Activated naive CD8-positive, alpha-beta T cell treated with anti-CD3 and anti-CD28 coated beads, Interleukin-2, amount 50 U/mL, for 24 hours (primary cell): ENCODE measurements at regions not wholly inside any gene's neighbourhood (a gene's known extent, or its start where the extent isn't known, plus 50 kb on each side); places are given as distances from the start of the nearest gene placed in this dataset.
"Not testable (repeated sequence)": the region's sequence is repeated elsewhere in the genome, so short reads cannot be mapped to it uniquely, and the experiment has no call there.

Experiments used
- ATAC-seq: fragments of 150-1000 bp; cut with Tn5 transposase; one replicate; pipeline ENCODE4 v1.10.0; 2021
- DNase-seq: peaks from one replicate; pipeline ENCODE4 v3.0.0; 2021
- H3K27ac Mint-ChIP-seq: one replicate; pipeline ENCODE4 v1.8.0; 2021; ENCODE audit warnings: mild to moderate bottlenecking, mixed read lengths
- H3K27me3 Mint-ChIP-seq: one replicate; pipeline ENCODE4 v1.8.0; 2021; ENCODE audit warnings: mixed read lengths
- H3K36me3 Mint-ChIP-seq: one replicate; pipeline ENCODE4 v1.8.0; 2021; ENCODE audit warnings: low read depth, mixed read lengths
- H3K4me1 Mint-ChIP-seq: one replicate; pipeline ENCODE4 v1.8.0; 2021; ENCODE audit warnings: mixed read lengths
- H3K4me3 Mint-ChIP-seq: one replicate; pipeline ENCODE4 v1.8.0; 2021; ENCODE audit warnings: mild to moderate bottlenecking, moderate library complexity, mixed read lengths
- H3K9me3 Mint-ChIP-seq: one replicate; pipeline ENCODE4 v1.8.0; 2021; ENCODE audit warnings: mixed read lengths

- ATAC-seq (no peak), DNase-seq (no peak)
- H3K36me3 Mint-ChIP-seq, result no peaks in the 10 kb centered on the region
- H3K4me3 Mint-ChIP-seq, result no peak overlapping the region
- peaks cover 16% of the 10 kb centered on the region for H3K9me3 Mint-ChIP-seq
- H3K4me1 Mint-ChIP-seq, result no peaks in the 10 kb centered on the region
- H3K27ac Mint-ChIP-seq, result no peak overlapping the region
- H3K27me3 Mint-ChIP-seq, result no peaks in the 10 kb centered on the region
These were observed 1454.4 kb downstream of the HACE1 start for GRCh38 chr6:103405321-103405720.

- no peaks in the 10 kb centered on the region for H3K36me3 Mint-ChIP-seq
- no peak for DNase-seq
- ATAC-seq, result no peak
- H3K27me3 Mint-ChIP-seq, result no peaks in the 10 kb centered on the region
- H3K4me1 Mint-ChIP-seq, result no peaks in the 10 kb centered on the region
- peaks cover 16% of the 10 kb centered on the region for H3K9me3 Mint-ChIP-seq
- H3K4me3 Mint-ChIP-seq, result no peak overlapping the region
- no peak overlapping the region for H3K27ac Mint-ChIP-seq
These were observed 1454.9 kb downstream of the HACE1 start for GRCh38 chr6:103404799-103405198.

GRCh38 chr6:103396768-103397167 lies 1463.0 kb downstream of the HACE1 start:
- no peak overlapping the region for H3K4me3 Mint-ChIP-seq
- H3K27me3 Mint-ChIP-seq, result no peaks in the 10 kb centered on the region
- peaks cover 3% of the 10 kb centered on the region for H3K36me3 Mint-ChIP-seq
- DNase-seq, result no peak
- ATAC-seq, result no peak
- H3K27ac Mint-ChIP-seq, result no peak overlapping the region
- H3K4me1 Mint-ChIP-seq, result no peaks in the 10 kb centered on the region
- peaks cover 14% of the 10 kb centered on the region for H3K9me3 Mint-ChIP-seq

GRCh38 chr6:103379272-103379671 lies 1480.4 kb downstream of the HACE1 start:
- no peaks in the 10 kb centered on the region for H3K27me3 Mint-ChIP-seq
- ATAC-seq (no peak), DNase-seq (no peak)
- no peaks in the 10 kb centered on the region for H3K4me1 Mint-ChIP-seq
- H3K4me3 Mint-ChIP-seq, result no peak overlapping the region
- no peak overlapping the region for H3K27ac Mint-ChIP-seq
- H3K9me3 Mint-ChIP-seq, result peaks cover 2% of the 10 kb centered on the region
- H3K36me3 Mint-ChIP-seq, result no peaks in the 10 kb centered on the region

GRCh38 chr6:103367212-103367611 lies 1492.5 kb downstream of the HACE1 start:
- no peak overlapping the region for H3K27ac Mint-ChIP-seq
- no peaks in the 10 kb centered on the region for H3K36me3 Mint-ChIP-seq
- no peaks in the 10 kb centered on the region for H3K9me3 Mint-ChIP-seq
- ATAC-seq (no peak), DNase-seq (no peak)
- no peaks in the 10 kb centered on the region for H3K4me1 Mint-ChIP-seq
- no peaks in the 10 kb centered on the region for H3K27me3 Mint-ChIP-seq
- no peak overlapping the region for H3K4me3 Mint-ChIP-seq

DNA sequence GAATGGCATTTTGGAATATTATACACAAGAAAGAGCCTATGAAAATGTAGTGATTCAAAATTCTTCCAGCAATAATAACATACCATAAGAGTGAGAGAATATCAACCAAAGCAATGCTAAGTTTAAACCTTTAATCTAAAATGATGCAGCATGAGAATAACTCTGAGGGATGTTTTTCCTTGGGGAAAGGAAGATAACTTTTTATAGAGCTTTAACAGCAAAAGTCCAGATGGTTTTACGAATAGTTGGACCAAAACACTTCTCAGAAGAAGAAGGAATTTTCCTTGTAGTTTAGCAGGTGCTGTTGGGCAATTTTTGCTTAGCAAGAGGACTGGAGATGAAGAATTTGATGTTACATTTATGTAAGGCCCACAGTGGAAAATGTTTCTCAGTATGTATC lies 1503.2 kb downstream of the HACE1 start:
- Mint-ChIP-seq H3K4me1 (no peaks in the 10 kb centered on the region), H3K4me3 (no peak overlapping the region), H3K36me3 (no peaks in the 10 kb centered on the region), H3K27ac (no peak overlapping the region), H3K27me3 (no peaks in the 10 kb centered on the region), H3K9me3 (peaks cover 4% of the 10 kb centered on the region)
- ATAC-seq (no peak), DNase-seq (no peak)

DNA sequence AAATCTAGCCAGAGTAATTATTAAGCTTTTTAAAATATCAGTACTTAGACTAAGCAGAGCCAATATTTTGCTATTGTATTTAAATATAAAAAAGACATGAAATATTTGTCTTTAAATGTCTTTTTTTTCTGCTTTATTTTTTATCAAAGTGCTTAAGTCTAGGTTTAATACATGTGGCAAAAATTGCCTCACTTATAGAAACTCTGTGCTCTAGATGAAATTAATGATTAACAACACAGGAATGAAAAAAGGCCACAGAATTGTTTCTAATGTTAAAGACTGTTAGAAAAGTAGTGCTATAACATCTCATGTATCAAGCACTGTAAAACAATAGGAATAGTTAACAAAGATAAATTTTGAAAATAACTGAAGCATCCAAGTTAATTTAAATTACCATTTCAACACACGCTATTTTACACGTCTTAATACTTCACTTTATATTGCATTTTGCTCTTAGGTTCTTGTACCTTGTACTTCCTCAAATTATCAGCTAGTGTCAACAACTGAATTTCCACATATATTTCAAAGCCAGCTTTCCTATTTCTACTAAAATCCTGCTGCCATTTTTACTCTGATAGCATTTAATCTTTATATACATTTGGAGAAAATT lies 1515.1 kb downstream of the HACE1 start:
- no peak for ATAC-seq
- DNase-seq, result no peak
- H3K9me3 Mint-ChIP-seq, result no peaks in the 10 kb centered on the region
- no peaks in the 10 kb centered on the region for H3K27me3 Mint-ChIP-seq
- H3K4me1 Mint-ChIP-seq, result no peaks in the 10 kb centered on the region
- no peaks in the 10 kb centered on the region for H3K36me3 Mint-ChIP-seq
- no peak overlapping the region for H3K27ac Mint-ChIP-seq
- H3K4me3 Mint-ChIP-seq, result no peak overlapping the region

GRCh38 chr6:103335412-103335811 lies 1524.3 kb downstream of the HACE1 start:
- H3K4me1 Mint-ChIP-seq, result no peaks in the 10 kb centered on the region
- no peak overlapping the region for H3K4me3 Mint-ChIP-seq
- no peak for ATAC-seq
- no peak for DNase-seq
- no peaks in the 10 kb centered on the region for H3K36me3 Mint-ChIP-seq
- H3K9me3 Mint-ChIP-seq, result peaks cover 8% of the 10 kb centered on the region
- no peak overlapping the region for H3K27ac Mint-ChIP-seq
- no peaks in the 10 kb centered on the region for H3K27me3 Mint-ChIP-seq

- no peaks in the 10 kb centered on the region for H3K4me1 Mint-ChIP-seq
- no peak overlapping the region for H3K4me3 Mint-ChIP-seq
- DNase-seq (no peak), ATAC-seq (no peak)
- no peaks in the 10 kb centered on the region for H3K9me3 Mint-ChIP-seq
- no peak overlapping the region for H3K27ac Mint-ChIP-seq
- H3K36me3 Mint-ChIP-seq, result no peaks in the 10 kb centered on the region
- no peaks in the 10 kb centered on the region for H3K27me3 Mint-ChIP-seq
These were observed 1532.7 kb downstream of the HACE1 start for GRCh38 chr6:103326760-103327757.

- Mint-ChIP-seq H3K36me3 (no peaks in the 10 kb centered on the region), H3K27me3 (no peaks in the 10 kb centered on the region), H3K4me1 (no peaks in the 10 kb centered on the region), H3K4me3 (no peak overlapping the region), H3K9me3 (peaks cover 11% of the 10 kb centered on the region), H3K27ac (no peak overlapping the region)
- ATAC-seq (no peak), DNase-seq (no peak)
These were observed 1546.3 kb downstream of the HACE1 start for GRCh38 chr6:103313432-103313831.

- not testable (repeated sequence) for H3K4me3 Mint-ChIP-seq, H3K36me3 Mint-ChIP-seq
These were observed 1565.3 kb downstream of the HACE1 start for GRCh38 chr6:103294376-103294775.

DNA sequence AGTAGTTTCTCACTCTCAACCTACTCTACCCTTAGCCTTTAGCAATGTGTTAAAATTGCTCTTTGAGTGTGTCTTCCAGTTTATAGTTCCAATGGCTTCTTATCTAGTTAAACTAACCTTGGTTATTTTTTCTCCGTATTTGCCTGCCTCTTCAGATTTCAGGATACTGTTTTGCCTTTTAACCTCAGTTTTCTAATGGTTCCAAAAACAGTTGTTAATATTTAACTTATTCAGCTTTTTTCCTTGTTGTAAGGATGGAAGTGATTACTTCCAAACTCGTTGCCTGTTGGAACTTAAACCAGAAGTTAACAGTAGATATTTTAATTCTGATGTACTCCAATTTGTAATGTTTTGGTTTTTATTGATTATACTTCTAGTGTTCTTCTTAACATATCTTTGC lies 1574.9 kb downstream of the HACE1 start:
- H3K36me3 Mint-ChIP-seq, result no peaks in the 10 kb centered on the region

More at GRCh38 chr6:103294376-103294775, 1565.3 kb downstream of the HACE1 start:
- H3K9me3 Mint-ChIP-seq, ATAC-seq, H3K27me3 Mint-ChIP-seq, DNase-seq, H3K27ac Mint-ChIP-seq, H3K4me1 Mint-ChIP-seq: not testable (repeated sequence)

DNA sequence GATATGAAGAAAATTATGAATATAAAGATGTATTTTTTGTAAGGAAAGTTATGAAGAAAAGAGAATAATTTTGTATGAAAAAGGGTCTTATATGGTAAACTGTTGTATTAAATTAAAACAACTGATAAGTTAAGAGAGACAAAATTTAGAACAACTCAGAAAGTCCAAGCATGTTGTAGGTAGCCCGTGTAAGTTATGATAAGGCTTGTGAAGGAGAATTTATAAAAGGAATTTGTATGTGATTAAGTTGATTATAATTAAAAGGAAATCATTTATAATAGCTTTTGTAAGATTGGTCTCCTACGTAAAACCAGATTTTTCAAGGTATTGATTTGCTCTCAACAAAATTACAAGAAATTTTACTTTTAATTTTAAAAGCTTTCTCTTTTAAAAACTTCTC lies 1579.3 kb downstream of the HACE1 start:
- no peaks in the 10 kb centered on the region for H3K4me1 Mint-ChIP-seq
- no peak overlapping the region for H3K27ac Mint-ChIP-seq
- no peaks in the 10 kb centered on the region for H3K27me3 Mint-ChIP-seq
- H3K9me3 Mint-ChIP-seq, result peaks cover 4% of the 10 kb centered on the region
- no peaks in the 10 kb centered on the region for H3K36me3 Mint-ChIP-seq
- DNase-seq (no peak), ATAC-seq (no peak)
- H3K4me3 Mint-ChIP-seq, result no peak overlapping the region

More for the DNA sequence above, 1574.9 kb downstream of the HACE1 start:
- H3K9me3 Mint-ChIP-seq, result peaks cover 4% of the 10 kb centered on the region
- H3K27ac Mint-ChIP-seq, result no peak overlapping the region
- H3K4me1 Mint-ChIP-seq, result no peaks in the 10 kb centered on the region
- H3K4me3 Mint-ChIP-seq, result no peak overlapping the region
- no peaks in the 10 kb centered on the region for H3K27me3 Mint-ChIP-seq
- DNase-seq, result no peak
- no peak for ATAC-seq

- Mint-ChIP-seq H3K27ac (no peak overlapping the region), H3K27me3 (no peaks in the 10 kb centered on the region), H3K36me3 (no peaks in the 10 kb centered on the region), H3K4me1 (no peaks in the 10 kb centered on the region), H3K4me3 (no peak overlapping the region), H3K9me3 (peaks cover 4% of the 10 kb centered on the region)
- no peak for DNase-seq
- no peak for ATAC-seq
These were observed 1581.8 kb downstream of the HACE1 start for GRCh38 chr6:103277936-103278335.

DNA sequence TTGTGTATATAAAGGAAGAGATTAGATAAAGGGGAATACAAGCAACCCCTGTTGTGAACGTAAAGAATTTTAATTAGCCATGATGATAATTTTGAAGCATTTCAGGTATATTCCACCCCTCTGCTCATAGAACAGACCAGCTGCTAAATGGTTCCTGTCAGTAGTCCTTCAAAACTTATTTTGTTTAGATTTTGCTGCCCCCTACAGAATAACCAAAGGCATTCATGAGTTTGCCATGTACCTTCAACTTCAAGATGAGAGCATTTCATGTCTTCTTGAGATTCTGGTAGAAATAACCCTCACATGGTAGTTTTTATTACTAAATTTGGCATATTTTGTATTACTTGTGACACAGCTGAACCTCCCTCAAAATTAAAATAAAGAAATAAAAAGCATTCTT lies 1586.7 kb downstream of the HACE1 start:
- ATAC-seq (no peak), DNase-seq (no peak)
- no peak overlapping the region for H3K4me3 Mint-ChIP-seq
- H3K9me3 Mint-ChIP-seq, result no peaks in the 10 kb centered on the region
- H3K36me3 Mint-ChIP-seq, result no peaks in the 10 kb centered on the region
- no peaks in the 10 kb centered on the region for H3K27me3 Mint-ChIP-seq
- no peaks in the 10 kb centered on the region for H3K4me1 Mint-ChIP-seq
- no peak overlapping the region for H3K27ac Mint-ChIP-seq
